GM23338 (cell line): ENCODE measurements at regions not wholly inside any gene's neighbourhood (a gene's known extent, or its start where the extent isn't known, plus 50 kb on each side); places are given as distances from the start of the nearest gene placed in this dataset.

Source experiments
- ATAC-seq: fragments of 200-7000 bp; cut with Tn5 transposase; 3 replicates; pipeline ENCODE4 v1.9.1; 2020
- DNase-seq: peaks from one replicate; pipeline ENCODE4 v3.0.0-alpha.2; 2015; ENCODE audit warnings: low spot score
- H2AFZ ChIP-seq: fragments of 200-600 bp; sonication (generic); 2 replicates; pipeline ENCODE4 v1.8.0; 2016; ENCODE audit warnings: antibody characterized with exemption, mild to moderate bottlenecking, moderate library complexity
- H3F3A ChIP-seq: fragments of 200-600 bp; sonication (generic); replicated peaks from 2 replicates; pipeline ENCODE4 v1.8.0; 2017; ENCODE audit warnings: antibody characterized with exemption, mixed run types, low read depth
- H3K27ac ChIP-seq: fragments of 200-600 bp; sonication (generic); 2 replicates; pipeline ENCODE4 v1.6.1; 2016; ENCODE audit warnings: low read depth
- H3K27me3 ChIP-seq: fragments of 200-600 bp; sonication (generic); 2 replicates; pipeline ENCODE4 v1.8.0; 2016; ENCODE audit warnings: mild to moderate bottlenecking, mixed run types, moderate library complexity; ENCODE audit not compliant: insufficient read depth
- H3K36me3 ChIP-seq: fragments of 200-600 bp; sonication (generic); 2 replicates; pipeline ENCODE4 v1.8.0; 2016; ENCODE audit warnings: mild to moderate bottlenecking; ENCODE audit not compliant: insufficient read depth
- H3K4me1 ChIP-seq: fragments of 200-600 bp; sonication (generic); 2 replicates; pipeline ENCODE4 v1.8.0; 2016; ENCODE audit warnings: mild to moderate bottlenecking, moderate library complexity; ENCODE audit not compliant: insufficient read depth
- H3K4me2 ChIP-seq: fragments of 200-600 bp; sonication (generic); 2 replicates; pipeline ENCODE4 v1.7.1; 2017; ENCODE audit warnings: mixed run types
- H3K4me3 ChIP-seq: fragments of 200-600 bp; sonication (generic); 2 replicates; pipeline ENCODE4 v1.6.1; 2016; ENCODE audit warnings: mixed run types
- H3K79me2 ChIP-seq: fragments of 200-600 bp; sonication (generic); replicated peaks from 2 replicates; pipeline ENCODE4 v1.8.0; 2017; ENCODE audit warnings: mild to moderate bottlenecking; ENCODE audit not compliant: insufficient read depth
- H3K9me2 ChIP-seq: fragments of 200-600 bp; sonication (generic); 2 replicates; pipeline ENCODE4 v1.8.0; 2017; ENCODE audit not compliant: insufficient read depth
- H4K20me1 ChIP-seq: fragments of 200-600 bp; sonication (generic); replicated peaks from 2 replicates; pipeline ENCODE4 v1.8.0; 2017; ENCODE audit warnings: mild to moderate bottlenecking; ENCODE audit not compliant: insufficient read depth
- H3K27ac Mint-ChIP-seq: 2 replicates; pipeline ENCODE4 v1.8.0; 2020; ENCODE audit warnings: inconsistent platforms, mild to moderate bottlenecking, moderate library complexity, mixed read lengths
- H3K27me3 Mint-ChIP-seq: 3 replicates; pipeline ENCODE4 v1.8.0; 2022; ENCODE audit warnings: low read depth, mild to moderate bottlenecking, moderate library complexity, mixed read lengths, inconsistent platforms; ENCODE audit not compliant: insufficient read depth, poor library complexity
- H3K36me3 Mint-ChIP-seq: 3 replicates; pipeline ENCODE4 v1.8.0; 2021; ENCODE audit warnings: low read depth, mild to moderate bottlenecking, inconsistent platforms, moderate library complexity, mixed read lengths
- H3K4me1 Mint-ChIP-seq: 3 replicates; pipeline ENCODE4 v1.8.0; 2020; ENCODE audit warnings: mild to moderate bottlenecking, inconsistent platforms, mixed read lengths
- H3K4me3 Mint-ChIP-seq: 3 replicates; pipeline ENCODE4 v1.8.0; 2021; ENCODE audit warnings: moderate library complexity, mild to moderate bottlenecking, inconsistent platforms, mixed read lengths
- H3K9me3 Mint-ChIP-seq: 3 replicates; pipeline ENCODE4 v1.8.0; 2020; ENCODE audit warnings: moderate library complexity, mild to moderate bottlenecking, inconsistent platforms, mixed read lengths
- CREB1 ChIP-seq: fragments of 250-450 bp; sonication (Bioruptor Pico); IDR thresholded peaks from 2 replicates; pipeline ENCODE4 v1.5.0; 2020; ENCODE audit warnings: low read depth, mild to moderate bottlenecking, moderate library complexity
- CTCF ChIP-seq, 2 experiments: fragments of 200-600 bp in 1 of 2; sonication (generic) in 1 of 2; conservative IDR thresholded peaks; 2 replicates each; pipeline versions ENCODE4 v1.5.1 to v1.6.1; 2016 to 2017; ENCODE audit warnings: antibody characterized with exemption in 2 of 2, low read depth in 2 of 2, mild to moderate bottlenecking in 2 of 2, moderate library complexity in 1 of 2
- ETS1 ChIP-seq: IDR thresholded peaks from 2 replicates; pipeline ENCODE4 v1.6.1; 2016; ENCODE audit warnings: antibody characterized with exemption
- EZH2 ChIP-seq: fragments of 200-600 bp; sonication (generic); IDR thresholded peaks from one replicate; pipeline ENCODE4 v1.8.0; 2017; ENCODE audit warnings: antibody characterized with exemption, mild to moderate bottlenecking, low read depth; ENCODE audit not compliant: unreplicated experiment
- EZH2phosphoT487 ChIP-seq: fragments of 200-600 bp; sonication (generic); IDR thresholded peaks from one replicate; pipeline ENCODE4 v1.8.1; 2018; ENCODE audit warnings: antibody characterized with exemption; ENCODE audit not compliant: unreplicated experiment
- JUNB ChIP-seq: IDR thresholded peaks from one replicate; pipeline ENCODE4 v1.6.1; 2016; ENCODE audit warnings: antibody characterized with exemption; ENCODE audit not compliant: unreplicated experiment
- NANOG ChIP-seq: IDR thresholded peaks from 2 replicates; pipeline ENCODE4 v1.6.1; 2016; ENCODE audit warnings: antibody characterized with exemption, borderline replicate concordance
- POLR2AphosphoS5 ChIP-seq: IDR thresholded peaks from 2 replicates; pipeline ENCODE4 v1.6.1; 2016; ENCODE audit warnings: antibody characterized with exemption, low read depth
- REST ChIP-seq: IDR thresholded peaks from one replicate; pipeline ENCODE4 v1.6.1; 2018; ENCODE audit warnings: antibody characterized with exemption; ENCODE audit not compliant: unreplicated experiment
- STAT1 ChIP-seq: IDR thresholded peaks from one replicate; pipeline ENCODE4 v1.6.1; 2016; ENCODE audit warnings: antibody characterized with exemption; ENCODE audit not compliant: unreplicated experiment
- ZNF114 ChIP-seq: fragments of 250-450 bp; sonication (Bioruptor Pico); IDR thresholded peaks from 2 replicates; pipeline ENCODE4 v1.5.0; 2020; ENCODE audit warnings: mild to moderate bottlenecking, moderate library complexity
- ZNF331 ChIP-seq: fragments of 250-450 bp; sonication (Bioruptor Pico); IDR thresholded peaks from 2 replicates; pipeline ENCODE4 v1.5.0; 2020; ENCODE audit warnings: low read depth, mild to moderate bottlenecking, moderate library complexity
- ZNF462 ChIP-seq: fragments of 250-450 bp; sonication (Bioruptor Pico); IDR thresholded peaks from 2 replicates; pipeline ENCODE4 v1.5.0; 2020; ENCODE audit warnings: mild to moderate bottlenecking, moderate library complexity

GRCh38 chr10:76640806-76641205, 996.8 kb downstream of the KCNMA1 start:
- no peak for TF ChIP-seq POLR2AphosphoS5
- no peak for TF ChIP-seq STAT1
- no peak for TF ChIP-seq REST
- TF ChIP-seq CTCF (conservative IDR thresholded peaks at IDR 0.05; ENCODE audit: low read depth in 2 of 2) = no peak
- no peak for TF ChIP-seq JUNB
- TF ChIP-seq ZNF331 (CRISPR knock-in tag) = no peak
- no peak for TF ChIP-seq ZNF462 (CRISPR knock-in tag)
- TF ChIP-seq ETS1 = no peak
- TF ChIP-seq CREB1 = no peak
- no peak for TF ChIP-seq ZNF114 (CRISPR knock-in tag)
- TF ChIP-seq EZH2phosphoT487 = no peak
- TF ChIP-seq NANOG = no peak
- no peak for TF ChIP-seq EZH2
- H3K9me3 Mint-ChIP-seq = no peaks in the 10 kb centered on the region
- Histone ChIP-seq H2AFZ (no peak overlapping the region), H3K79me2 (no peaks in the 10 kb centered on the region), H3F3A (no peaks in the 10 kb centered on the region), H3K9me2 (0 out of 2 replicates have a peak, but pooled peaks cover 7% of the 10 kb centered on the region), H4K20me1 (no peaks in the 10 kb centered on the region), H3K4me2 (no peak overlapping the region), H3K36me3 (no peaks in the 10 kb centered on the region), H3K4me3 (no peak overlapping the region), H3K27ac (no peak overlapping the region), H3K4me1 (no peaks in the 10 kb centered on the region), H3K27me3 (no peaks in the 10 kb centered on the region)
- no peak overlapping the region for H3K27ac Mint-ChIP-seq
- DNase-seq (no peak), ATAC-seq (no peak)
- H3K4me3 Mint-ChIP-seq = no peak overlapping the region
- H3K27me3 Mint-ChIP-seq = peaks cover 2% of the 10 kb centered on the region
- H3K4me1 Mint-ChIP-seq = no peaks in the 10 kb centered on the region
- H3K36me3 Mint-ChIP-seq = no peaks in the 10 kb centered on the region
